ENCODE measurements at regions not wholly inside any gene's neighbourhood (a gene's known extent, or its start where the extent isn't known, plus 50 kb on each side); places are given as distances from the start of the nearest gene placed in this dataset.
A peak's percentile ranks its signal among the peaks of the same experiment; 100 is the strongest.
"Not testable (repeated sequence)": the region's sequence is repeated elsewhere in the genome, so short reads cannot be mapped to it uniquely, and the experiment has no call there.

- not testable (repeated sequence) for DNase-seq (ENCODE audit: low read depth)
These were observed 51.8 kb upstream of the SLC39A8 start for GRCh38 chr4:102397056-102397455.

- no peak for DNase-seq (ENCODE audit: low read depth)
These were observed 53.7 kb upstream of the SLC39A8 start for GRCh38 chr4:102399021-102399420.

DNA sequence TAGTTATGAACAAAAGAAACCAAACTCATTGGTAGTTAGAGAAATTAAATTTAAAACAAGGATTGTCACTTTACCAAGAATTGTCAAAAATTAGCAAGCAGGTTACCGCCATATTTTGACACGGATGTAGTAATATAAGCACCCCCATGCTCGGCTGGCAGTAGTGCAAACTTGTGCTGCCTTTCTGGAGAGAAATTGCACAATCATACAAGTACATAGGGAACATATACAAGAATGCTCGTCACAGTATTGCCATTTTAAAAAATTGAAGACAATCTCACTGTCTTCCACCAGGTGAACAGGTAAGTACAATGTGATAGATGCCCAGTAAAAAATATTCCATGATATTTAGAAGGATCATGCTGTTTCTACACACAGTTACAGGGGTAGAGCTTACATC lies 55.6 kb upstream of the SLC39A8 start:
- no peak for DNase-seq (ENCODE audit: low read depth)

GRCh38 chr4:102402223-102402622 lies 56.9 kb upstream of the SLC39A8 start:
- no peak for DNase-seq (ENCODE audit: low read depth)

DNA sequence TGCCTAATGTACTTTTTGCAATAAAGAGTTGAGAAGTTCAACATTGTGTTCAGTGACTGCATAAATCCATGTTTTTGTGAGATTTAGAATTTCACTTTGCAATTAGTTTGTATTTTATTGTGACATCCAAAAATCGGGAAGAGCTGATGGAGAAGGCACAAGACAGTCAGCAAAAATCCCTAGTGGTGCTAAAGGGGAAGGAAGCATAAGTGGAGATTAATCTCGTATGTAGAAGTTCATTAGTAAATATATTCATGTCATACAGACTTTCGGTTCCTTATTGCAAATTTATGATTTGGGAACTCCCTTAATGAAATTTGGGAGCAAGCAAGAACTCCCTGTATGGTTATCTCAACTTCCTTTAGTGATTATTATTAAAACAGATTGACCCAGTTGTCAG lies 57.8 kb upstream of the SLC39A8 start:
- no peak for DNase-seq (ENCODE audit: low read depth)

DNA sequence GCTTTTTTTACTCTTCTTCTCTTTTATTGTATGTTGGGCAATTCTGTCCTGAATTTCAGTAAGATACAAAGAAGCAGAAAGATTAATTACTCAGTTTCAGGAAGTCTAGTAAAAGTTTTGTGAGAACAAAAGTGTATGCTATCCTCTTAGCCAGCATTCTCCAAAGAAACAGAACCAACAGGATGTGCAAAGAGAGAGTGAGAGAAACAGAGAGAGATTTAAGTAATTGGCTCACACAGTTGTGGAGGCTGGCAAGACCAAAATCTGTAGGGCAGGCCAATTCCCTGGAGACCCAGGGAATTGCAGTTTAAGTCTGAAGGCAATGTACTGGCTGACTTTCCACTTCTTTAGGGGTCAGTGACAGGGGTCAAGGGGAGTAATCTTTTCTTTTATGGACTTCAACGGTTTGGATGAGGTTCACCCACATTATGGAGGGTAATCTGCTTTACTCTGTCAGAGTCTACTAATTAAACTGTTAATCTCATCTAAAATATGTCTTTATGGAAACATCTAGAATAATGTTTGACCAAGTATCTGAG lies 59.2 kb upstream of the SLC39A8 start:
- DNase-seq (ENCODE audit: low read depth): no peak

- DNase-seq (ENCODE audit: low read depth): no peak
These were observed 60.6 kb upstream of the SLC39A8 start for GRCh38 chr4:102405821-102406401.

GRCh38 chr4:102410884-102411283 lies 65.6 kb upstream of the SLC39A8 start:
- DNase-seq (ENCODE audit: low read depth): not testable (repeated sequence)

GRCh38 chr4:102411408-102411807 lies 66.1 kb upstream of the SLC39A8 start:
- no peak for DNase-seq (ENCODE audit: low read depth)

DNA sequence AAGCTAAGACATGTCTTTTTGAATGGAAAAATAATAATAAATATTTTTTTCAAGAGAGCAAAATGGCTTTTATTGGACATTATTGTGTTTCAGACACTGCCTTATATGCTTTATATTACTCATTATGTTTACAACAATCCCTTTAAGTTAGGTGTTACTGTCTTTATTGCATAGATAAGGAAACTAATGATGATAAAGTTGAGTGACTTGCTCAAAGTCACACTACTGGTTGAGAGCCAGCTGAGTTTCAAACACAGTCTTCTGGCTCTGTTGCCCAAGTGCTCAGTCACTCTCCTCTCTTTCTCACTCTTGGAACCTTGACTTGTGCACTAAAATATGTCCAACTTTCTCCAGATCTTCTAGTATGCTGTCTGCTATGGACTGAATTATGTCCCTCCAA lies 71.5 kb upstream of the SLC39A8 start:
- DNase-seq (ENCODE audit: low read depth): no peak

- DNase-seq (ENCODE audit: low read depth): peak; percentile 57
These were observed 75.5 kb upstream of the SLC39A8 start for GRCh38 chr4:102420563-102421398.

- no peak for DNase-seq (ENCODE audit: low read depth)
These were observed 77.6 kb upstream of the SLC39A8 start for GRCh38 chr4:102422843-102423242.

DNA sequence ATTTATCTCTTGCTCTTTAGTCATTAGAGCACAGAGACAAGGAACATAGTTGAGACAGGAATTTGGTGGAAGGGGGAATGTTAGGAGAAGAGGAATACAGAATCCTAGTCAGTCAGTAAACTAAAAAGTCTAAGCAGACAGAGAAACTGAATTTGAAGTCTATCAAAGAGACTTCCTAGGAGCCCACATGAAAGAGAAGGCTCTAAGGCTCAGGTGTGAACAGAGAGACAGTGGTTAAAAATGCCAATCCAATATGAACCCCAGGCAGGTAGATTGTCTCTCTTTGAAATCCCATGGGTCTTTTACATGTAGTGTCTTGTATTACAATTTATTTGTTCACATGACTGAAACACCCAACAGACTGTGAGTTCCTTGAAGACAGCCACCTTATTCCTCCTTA lies 77.8 kb upstream of the NFKB1 start:
- no peak for DNase-seq (ENCODE audit: low read depth)

DNA sequence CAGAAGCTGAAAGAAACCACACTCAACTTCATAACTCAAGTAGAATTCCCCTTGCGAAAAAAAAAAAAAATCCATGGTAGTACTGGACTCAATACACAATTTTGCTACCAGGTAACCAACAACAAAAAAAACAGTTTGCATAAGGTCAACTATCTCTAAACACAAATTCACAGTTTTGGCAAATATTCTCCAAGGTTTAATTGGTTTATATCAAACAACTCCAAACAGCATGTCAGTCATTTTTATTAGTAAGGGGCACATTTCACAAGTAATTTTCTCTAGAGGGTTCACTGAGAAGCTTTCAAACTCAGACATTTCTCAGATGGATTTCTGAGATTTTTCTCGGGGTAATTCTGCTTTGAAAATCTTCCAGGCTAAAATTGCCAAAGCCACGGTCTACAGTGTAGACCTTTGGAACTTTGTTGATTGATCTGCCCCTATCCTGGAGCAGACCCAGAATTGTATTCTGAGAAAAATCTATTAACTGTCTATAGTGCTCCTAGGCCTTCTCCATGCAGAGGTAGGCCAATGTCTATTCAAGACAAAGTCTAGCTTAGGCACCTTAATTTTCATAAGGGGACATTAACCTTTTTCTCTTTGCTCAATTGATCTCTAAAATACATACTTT lies 73.7 kb upstream of the NFKB1 start:
- no peak for DNase-seq (ENCODE audit: low read depth)

DNA sequence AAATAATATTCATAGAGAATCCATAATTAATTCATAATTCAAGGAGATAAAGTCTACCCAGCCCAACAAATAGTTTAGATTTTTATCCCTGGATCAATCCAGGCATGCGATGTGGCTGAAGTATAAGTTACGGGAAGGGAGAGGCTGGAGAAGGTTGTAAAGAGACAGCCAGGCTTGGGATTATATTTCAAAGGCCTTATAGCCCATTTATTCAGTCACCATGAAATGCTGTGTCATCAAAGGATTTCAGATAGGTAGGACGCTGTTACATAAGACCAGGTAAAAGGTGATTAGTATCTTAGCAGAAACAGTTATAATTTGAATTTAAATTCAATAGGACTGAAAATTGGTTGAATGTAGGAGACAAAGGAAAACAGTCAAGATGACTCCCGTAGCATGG lies 73.0 kb upstream of the NFKB1 start:
- DNase-seq (ENCODE audit: low read depth): no peak

- peak; percentile 87 for DNase-seq (ENCODE audit: low read depth)
These were observed 71.6 kb upstream of the NFKB1 start for GRCh38 chr4:102429553-102429952.

DNA sequence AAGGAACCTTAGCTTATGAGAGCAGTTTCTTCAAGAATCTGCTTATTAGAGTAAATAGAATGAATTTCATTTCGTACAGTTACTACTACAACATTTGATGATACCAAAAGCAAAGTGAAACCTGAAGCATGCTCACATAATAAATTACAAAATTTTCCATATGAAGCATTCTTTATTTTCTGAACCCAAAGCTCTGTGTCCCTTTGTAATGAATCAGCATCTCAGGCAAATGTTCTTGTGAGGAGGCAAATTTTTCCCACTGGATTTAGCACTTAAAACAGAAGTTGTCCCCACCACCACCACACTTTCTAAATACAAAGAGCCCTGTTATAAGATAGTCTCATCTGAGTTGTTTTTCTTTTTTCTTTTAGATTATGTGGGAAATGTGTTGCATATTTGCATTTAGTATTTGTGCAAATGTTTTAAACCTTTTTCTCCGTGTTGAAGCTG lies 70.7 kb upstream of the NFKB1 start:
- DNase-seq (ENCODE audit: low read depth): peak; percentile 18

GRCh38 chr4:102431608-102431961 lies 69.6 kb upstream of the NFKB1 start:
- no peak for DNase-seq (ENCODE audit: low read depth)

DNA sequence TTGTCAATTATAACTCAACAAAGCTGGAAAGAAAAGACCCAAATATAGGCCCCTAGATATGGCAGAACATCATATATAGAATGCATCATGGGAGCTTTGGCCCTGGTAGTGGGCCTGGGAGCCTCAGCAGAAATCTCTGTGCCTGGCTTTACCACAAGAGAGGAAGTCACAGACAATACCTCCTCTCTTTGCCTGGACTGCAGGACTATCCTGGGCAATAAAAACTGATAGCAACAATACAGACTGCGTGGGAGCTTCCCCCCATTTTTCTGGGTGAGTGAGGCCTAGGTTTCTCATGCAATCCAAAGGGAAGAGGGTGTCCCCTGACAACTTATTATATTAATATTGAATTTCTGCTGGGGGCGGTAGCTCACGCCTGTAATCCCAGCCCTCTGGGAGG lies 64.0 kb upstream of the NFKB1 start:
- no peak for DNase-seq (ENCODE audit: low read depth)

GRCh38 chr4:102438396-102439235 lies 62.5 kb upstream of the NFKB1 start:
- DNase-seq (ENCODE audit: low read depth): peak; percentile 10

DNA sequence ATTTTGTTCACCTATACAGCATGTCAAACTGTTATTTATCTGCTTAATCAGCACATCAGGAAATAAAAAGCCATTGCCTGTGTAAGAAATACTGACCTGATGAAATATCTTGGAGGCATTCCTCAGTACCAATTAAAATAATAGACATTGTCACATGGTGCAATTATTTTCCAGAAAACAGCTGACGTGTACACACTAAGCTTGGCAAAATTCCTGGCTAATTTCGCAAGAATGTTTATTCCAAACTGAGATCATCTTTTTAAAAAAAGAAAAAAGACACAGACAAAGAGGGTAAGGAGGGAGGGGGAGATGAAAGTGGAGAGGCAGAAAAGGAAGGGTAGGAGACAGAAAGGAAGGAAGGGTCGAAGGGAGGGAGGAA lies 61.9 kb upstream of the NFKB1 start:
- DNase-seq (ENCODE audit: low read depth): peak; percentile 92

- DNase-seq (ENCODE audit: low read depth): peak; percentile 85
These were observed 61.3 kb upstream of the NFKB1 start for GRCh38 chr4:102439812-102440211.
